A549 (cell line): ENCODE measurements at regions not wholly inside any gene's neighbourhood (a gene's known extent, or its start where the extent isn't known, plus 50 kb on each side); places are given as distances from the start of the nearest gene placed in this dataset.

Experiments
- CTCF ChIP-seq: fragments of >200 bp; sonication (Bioruptor Twin); formaldehyde crosslinking; IDR thresholded peaks from 3 replicates; pipeline ENCODE4 v1.5.1; 2016
- HOXB13 ChIP-seq: fragments of 250-450 bp; sonication (Bioruptor Pico); IDR thresholded peaks from 2 replicates; pipeline ENCODE4 v1.5.0; 2020; ENCODE audit warnings: low read depth, mild to moderate bottlenecking, moderate library complexity
- POLR2A ChIP-seq: IDR thresholded peaks from 2 replicates; pipeline ENCODE4 v1.6.1; 2012; ENCODE audit warnings: mild to moderate bottlenecking, low read length
- TF ChIP-seq, protein P1 (sequence below): IDR thresholded peaks from 2 replicates; pipeline ENCODE4 v1.6.1; 2012
- TF ChIP-seq, protein P2 (sequence below): IDR thresholded peaks from 2 replicates; pipeline ENCODE4 v1.6.1; 2012; ENCODE audit warnings: low read depth, borderline replicate concordance
- TF ChIP-seq, protein P3 (sequence below): fragments of 250-450 bp; sonication (Bioruptor Pico); IDR thresholded peaks from 2 replicates; pipeline ENCODE4 v1.5.0; 2021; ENCODE audit warnings: mild to moderate bottlenecking, moderate library complexity, borderline replicate concordance

- TF ChIP-seq POLR2A (no peak), CTCF (no peak), HOXB13 (no peak)
- TF ChIP-seq, protein P1, sequence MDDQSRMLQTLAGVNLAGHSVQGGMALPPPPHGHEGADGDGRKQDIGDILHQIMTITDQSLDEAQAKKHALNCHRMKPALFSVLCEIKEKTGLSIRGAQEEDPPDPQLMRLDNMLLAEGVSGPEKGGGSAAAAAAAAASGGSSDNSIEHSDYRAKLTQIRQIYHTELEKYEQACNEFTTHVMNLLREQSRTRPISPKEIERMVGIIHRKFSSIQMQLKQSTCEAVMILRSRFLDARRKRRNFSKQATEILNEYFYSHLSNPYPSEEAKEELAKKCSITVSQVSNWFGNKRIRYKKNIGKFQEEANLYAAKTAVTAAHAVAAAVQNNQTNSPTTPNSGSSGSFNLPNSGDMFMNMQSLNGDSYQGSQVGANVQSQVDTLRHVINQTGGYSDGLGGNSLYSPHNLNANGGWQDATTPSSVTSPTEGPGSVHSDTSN: no peak
- TF ChIP-seq, protein P2, sequence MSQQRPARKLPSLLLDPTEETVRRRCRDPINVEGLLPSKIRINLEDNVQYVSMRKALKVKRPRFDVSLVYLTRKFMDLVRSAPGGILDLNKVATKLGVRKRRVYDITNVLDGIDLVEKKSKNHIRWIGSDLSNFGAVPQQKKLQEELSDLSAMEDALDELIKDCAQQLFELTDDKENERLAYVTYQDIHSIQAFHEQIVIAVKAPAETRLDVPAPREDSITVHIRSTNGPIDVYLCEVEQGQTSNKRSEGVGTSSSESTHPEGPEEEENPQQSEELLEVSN: no peak
- TF ChIP-seq, protein P3, sequence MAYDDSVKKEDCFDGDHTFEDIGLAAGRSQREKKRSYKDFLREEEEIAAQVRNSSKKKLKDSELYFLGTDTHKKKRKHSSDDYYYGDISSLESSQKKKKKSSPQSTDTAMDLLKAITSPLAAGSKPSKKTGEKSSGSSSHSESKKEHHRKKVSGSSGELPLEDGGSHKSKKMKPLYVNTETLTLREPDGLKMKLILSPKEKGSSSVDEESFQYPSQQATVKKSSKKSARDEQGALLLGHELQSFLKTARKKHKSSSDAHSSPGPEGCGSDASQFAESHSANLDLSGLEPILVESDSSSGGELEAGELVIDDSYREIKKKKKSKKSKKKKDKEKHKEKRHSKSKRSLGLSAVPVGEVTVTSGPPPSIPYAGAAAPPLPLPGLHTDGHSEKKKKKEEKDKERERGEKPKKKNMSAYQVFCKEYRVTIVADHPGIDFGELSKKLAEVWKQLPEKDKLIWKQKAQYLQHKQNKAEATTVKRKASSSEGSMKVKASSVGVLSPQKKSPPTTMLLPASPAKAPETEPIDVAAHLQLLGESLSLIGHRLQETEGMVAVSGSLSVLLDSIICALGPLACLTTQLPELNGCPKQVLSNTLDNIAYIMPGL: no peak
Measured at GRCh38 chr1:87530042-87530807, 201.5 kb downstream of the LMO4 start.
